HEK293T (cell line): ENCODE measurements at regions not wholly inside any gene's neighbourhood (a gene's known extent, or its start where the extent isn't known, plus 50 kb on each side); places are given as distances from the start of the nearest gene placed in this dataset.

Experiments used
- ARNT ChIP-seq: fragments of 450-650 bp; IDR thresholded peaks from 2 replicates; pipeline ENCODE4 v1.6.1; 2017; ENCODE audit warnings: mild to moderate bottlenecking
- ELF4 ChIP-seq: fragments of 450-650 bp; IDR thresholded peaks from 2 replicates; pipeline ENCODE4 v1.6.1; 2017; ENCODE audit warnings: antibody characterized with exemption
- FOXA1 ChIP-seq: fragments of 450-650 bp; IDR thresholded peaks from 2 replicates; pipeline ENCODE4 v1.6.1; 2016; ENCODE audit warnings: mild to moderate bottlenecking
- FOXM1 ChIP-seq: fragments of 450-650 bp; IDR thresholded peaks from 2 replicates; pipeline ENCODE4 v1.6.1; 2017; ENCODE audit warnings: mild to moderate bottlenecking, borderline replicate concordance
- NFRKB ChIP-seq: fragments of 450-650 bp; IDR thresholded peaks from 2 replicates; pipeline ENCODE4 v1.6.1; 2016; ENCODE audit warnings: mild to moderate bottlenecking, moderate library complexity
- TARDBP ChIP-seq: fragments of 450-650 bp; IDR thresholded peaks from 2 replicates; pipeline ENCODE4 v1.6.1; 2016

GRCh38 chr4:127450276-127450675 is 182.5 kb upstream of the INTU start:
- TF ChIP-seq FOXM1 = no peak
- TF ChIP-seq ELF4 = no peak
- no peak for TF ChIP-seq FOXA1
- TF ChIP-seq NFRKB = no peak
- no peak for TF ChIP-seq TARDBP
- no peak for TF ChIP-seq ARNT
